ENCODE measurements at regions not wholly inside any gene's neighbourhood (a gene's known extent, or its start where the extent isn't known, plus 50 kb on each side); places are given as distances from the start of the nearest gene placed in this dataset.
"Not testable (repeated sequence)": the region's sequence is repeated elsewhere in the genome, so short reads cannot be mapped to it uniquely, and the experiment has no call there.

DNA sequence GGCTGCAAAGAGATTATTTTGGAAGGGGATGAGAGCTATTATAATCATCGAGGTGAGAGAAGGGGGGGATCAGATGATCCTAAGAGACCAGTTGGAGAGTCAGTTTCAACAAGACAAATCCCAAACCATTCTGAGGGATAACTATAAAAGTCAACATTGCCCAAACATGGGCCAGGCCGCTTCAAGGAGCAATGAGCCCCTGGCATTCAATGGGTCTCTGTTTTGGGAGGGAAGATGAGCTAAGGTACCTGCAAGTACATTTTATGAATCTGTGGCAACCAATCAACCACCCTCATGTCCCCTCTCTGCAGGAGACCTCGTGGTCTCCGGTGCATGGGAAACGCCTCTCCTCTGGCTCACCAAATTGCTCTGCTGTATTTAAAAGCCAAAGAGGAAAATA is 209.9 kb upstream of the C16orf82 start:
- WGBS, 2 experiments (ENCODE audit: low coverage in 1 of 2, low lambda C conversion rate in 2 of 2, missing lambda C conversion rate in 2 of 2), result 26 to 40% methylated on average over 5 of the region's 5 CpGs
- Histone ChIP-seq H3K4me3 (no peak overlapping the region), H2AFZ (no peak overlapping the region), H3K4me2 (ENCODE audit: unreplicated experiment) (no peak overlapping the region), H3K27me3 (replicated peaks; ENCODE audit: insufficient read depth) (no peaks in the 10 kb centered on the region), H3K9me3 (ENCODE audit: low read depth) (no peaks in the 10 kb centered on the region), H3K27ac (no peak overlapping the region), H4K20me1 (ENCODE audit: insufficient read depth) (no peaks in the 10 kb centered on the region), H3K9me2 (ENCODE audit: insufficient read depth) (no peaks in the 10 kb centered on the region), H3K79me2 (ENCODE audit: insufficient read depth) (no peaks in the 10 kb centered on the region), H3K4me1 (ENCODE audit: insufficient read depth) (no peaks in the 10 kb centered on the region), H3F3A (ENCODE audit: insufficient read depth) (no peaks in the 10 kb centered on the region), H3K36me3 (ENCODE audit: low read depth) (no peaks in the 10 kb centered on the region), H3K9ac (no peak overlapping the region)
- TF ChIP-seq EZH2 (IDR thresholded peaks at IDR 0.05; ENCODE audit: insufficient read depth, poor library complexity, severe bottlenecking) (no peak), EZH2phosphoT487 (IDR thresholded peaks at IDR 0.05; ENCODE audit: insufficient read depth, low read depth) (no peak)
- in situ Hi-C loops (cut with MboI), result no loop called here
- no peak for DNase-seq

DNA sequence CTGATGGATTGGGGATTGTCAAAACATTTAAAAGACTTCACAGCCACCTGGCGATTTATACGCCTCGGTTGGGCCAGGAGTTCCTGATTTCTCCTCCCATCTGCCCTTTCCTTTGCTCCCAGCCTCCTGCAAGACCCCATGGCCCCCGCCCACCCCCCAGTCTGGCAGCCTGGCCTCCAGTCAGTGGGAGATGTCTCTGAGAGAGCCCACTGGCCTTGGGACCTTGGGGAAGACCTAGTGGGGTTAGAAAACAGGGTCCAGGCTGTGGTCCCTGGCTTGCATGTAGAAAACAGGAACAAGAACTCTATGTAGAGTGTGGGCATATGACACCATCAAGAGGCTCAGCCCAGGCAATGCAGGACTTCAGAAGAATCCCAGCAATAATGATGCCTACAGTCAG is 209.4 kb upstream of the C16orf82 start:
- H3F3A ChIP-seq (ENCODE audit: insufficient read depth), result no peaks in the 10 kb centered on the region
- TF ChIP-seq EZH2 (IDR thresholded peaks at IDR 0.05; ENCODE audit: insufficient read depth, poor library complexity, severe bottlenecking) (no peak), EZH2phosphoT487 (IDR thresholded peaks at IDR 0.05; ENCODE audit: insufficient read depth, low read depth) (no peak)
- no peaks in the 10 kb centered on the region for H3K36me3 ChIP-seq (ENCODE audit: low read depth)
- in situ Hi-C loops (cut with MboI), result no loop called here
- no peak for DNase-seq
- no peak overlapping the region for H2AFZ ChIP-seq
- no peaks in the 10 kb centered on the region for H3K79me2 ChIP-seq (ENCODE audit: insufficient read depth)
- 22 to 23% methylated on average over 3 to 4 of the region's 4 CpGs for WGBS, 2 experiments (ENCODE audit: low coverage in 1 of 2, low lambda C conversion rate in 2 of 2, missing lambda C conversion rate in 2 of 2)
- no peak overlapping the region for H3K9ac ChIP-seq
- H3K4me2 ChIP-seq (ENCODE audit: unreplicated experiment), result no peak overlapping the region
- no peaks in the 10 kb centered on the region for H3K9me2 ChIP-seq (ENCODE audit: insufficient read depth)
- H3K4me1 ChIP-seq (ENCODE audit: insufficient read depth), result no peaks in the 10 kb centered on the region
- no peak overlapping the region for H3K4me3 ChIP-seq
- no peak overlapping the region for H3K27ac ChIP-seq
- no peaks in the 10 kb centered on the region for H4K20me1 ChIP-seq (ENCODE audit: insufficient read depth)
- H3K27me3 ChIP-seq (replicated peaks; ENCODE audit: insufficient read depth), result no peaks in the 10 kb centered on the region
- no peaks in the 10 kb centered on the region for H3K9me3 ChIP-seq (ENCODE audit: low read depth)

- Histone ChIP-seq H3K9me2 (ENCODE audit: insufficient read depth) (no peaks in the 10 kb centered on the region), H3K79me2 (ENCODE audit: insufficient read depth) (no peaks in the 10 kb centered on the region), H3K36me3 (ENCODE audit: low read depth) (no peaks in the 10 kb centered on the region), H3F3A (ENCODE audit: insufficient read depth) (no peaks in the 10 kb centered on the region), H3K27ac (no peak overlapping the region), H4K20me1 (ENCODE audit: insufficient read depth) (no peaks in the 10 kb centered on the region), H3K9me3 (ENCODE audit: low read depth) (no peaks in the 10 kb centered on the region), H3K27me3 (replicated peaks; ENCODE audit: insufficient read depth) (no peaks in the 10 kb centered on the region), H2AFZ (no peak overlapping the region), H3K4me1 (ENCODE audit: insufficient read depth) (no peaks in the 10 kb centered on the region), H3K9ac (no peak overlapping the region), H3K4me3 (no peak overlapping the region), H3K4me2 (ENCODE audit: unreplicated experiment) (no peak overlapping the region)
- 33 to 48% methylated on average over 1 of the region's 1 CpG for WGBS, 2 experiments (ENCODE audit: low coverage in 1 of 2, low lambda C conversion rate in 2 of 2, missing lambda C conversion rate in 2 of 2)
- in situ Hi-C loops (cut with MboI), result no loop called here
- TF ChIP-seq EZH2phosphoT487 (IDR thresholded peaks at IDR 0.05; ENCODE audit: insufficient read depth, low read depth) (no peak), EZH2 (IDR thresholded peaks at IDR 0.05; ENCODE audit: insufficient read depth, poor library complexity, severe bottlenecking) (no peak)
- DNase-seq, result no peak
These were observed 206.2 kb upstream of the C16orf82 start for GRCh38 chr16:26860506-26860905.

DNA sequence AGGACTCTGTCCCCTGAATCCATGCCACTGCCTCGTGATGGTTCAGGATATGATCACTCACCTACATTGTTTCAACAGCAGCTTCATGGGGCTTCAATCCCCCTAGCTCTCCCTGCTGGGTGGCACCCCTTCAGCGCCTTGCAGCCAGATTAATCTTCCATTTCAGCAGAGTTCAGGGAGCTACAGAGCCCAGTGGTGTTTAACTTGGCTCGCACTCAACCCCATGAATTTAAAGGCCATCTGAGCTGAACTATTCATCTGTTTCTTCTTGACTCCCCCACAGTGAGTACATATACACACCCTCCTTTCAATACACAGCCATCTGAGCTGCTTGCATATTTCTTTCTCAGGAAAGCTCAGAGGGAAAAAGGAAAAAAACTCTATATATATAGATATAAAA is 202.8 kb upstream of the C16orf82 start:
- H3F3A ChIP-seq (ENCODE audit: insufficient read depth), result no peaks in the 10 kb centered on the region
- no peaks in the 10 kb centered on the region for H3K9me3 ChIP-seq (ENCODE audit: low read depth)
- no peaks in the 10 kb centered on the region for H3K79me2 ChIP-seq (ENCODE audit: insufficient read depth)
- H3K4me1 ChIP-seq (ENCODE audit: insufficient read depth), result no peaks in the 10 kb centered on the region
- in situ Hi-C loops (cut with MboI), result no loop called here
- no peak overlapping the region for H3K27ac ChIP-seq
- no peak for DNase-seq
- H3K4me3 ChIP-seq, result no peak overlapping the region
- no peak overlapping the region for H2AFZ ChIP-seq
- no peak overlapping the region for H3K4me2 ChIP-seq (ENCODE audit: unreplicated experiment)
- no peaks in the 10 kb centered on the region for H3K36me3 ChIP-seq (ENCODE audit: low read depth)
- H3K27me3 ChIP-seq (replicated peaks; ENCODE audit: insufficient read depth), result no peaks in the 10 kb centered on the region
- 15 to 16% methylated on average over 3 of the region's 3 CpGs for WGBS, 2 experiments (ENCODE audit: low coverage in 1 of 2, low lambda C conversion rate in 2 of 2, missing lambda C conversion rate in 2 of 2)
- H4K20me1 ChIP-seq (ENCODE audit: insufficient read depth), result no peaks in the 10 kb centered on the region
- no peaks in the 10 kb centered on the region for H3K9me2 ChIP-seq (ENCODE audit: insufficient read depth)
- TF ChIP-seq EZH2 (IDR thresholded peaks at IDR 0.05; ENCODE audit: insufficient read depth, poor library complexity, severe bottlenecking) (no peak), EZH2phosphoT487 (IDR thresholded peaks at IDR 0.05; ENCODE audit: insufficient read depth, low read depth) (no peak)
- H3K9ac ChIP-seq, result no peak overlapping the region

GRCh38 chr16:26874318-26874717 is 192.4 kb upstream of the C16orf82 start:
- H3K9ac ChIP-seq; H4K20me1 ChIP-seq (ENCODE audit: insufficient read depth); DNase-seq; H3K27me3 ChIP-seq (replicated peaks; ENCODE audit: insufficient read depth); H3K4me3 ChIP-seq; H3K9me3 ChIP-seq (ENCODE audit: low read depth); H3K27ac ChIP-seq; H2AFZ ChIP-seq; in situ Hi-C loops (cut with MboI); H3K9me2 ChIP-seq (ENCODE audit: insufficient read depth); H3K4me2 ChIP-seq (ENCODE audit: unreplicated experiment); H3K79me2 ChIP-seq (ENCODE audit: insufficient read depth); H3K36me3 ChIP-seq (ENCODE audit: low read depth); H3K4me1 ChIP-seq (ENCODE audit: insufficient read depth); H3F3A ChIP-seq (ENCODE audit: insufficient read depth): not testable (repeated sequence)
- 44 to 51% methylated on average over 5 of the region's 5 CpGs for WGBS, 2 experiments (ENCODE audit: low coverage in 1 of 2, low lambda C conversion rate in 2 of 2, missing lambda C conversion rate in 2 of 2)
